ENCODE measurements at regions not wholly inside any gene's neighbourhood (a gene's known extent, or its start where the extent isn't known, plus 50 kb on each side); places are given as distances from the start of the nearest gene placed in this dataset.
"Not testable (repeated sequence)": the region's sequence is repeated elsewhere in the genome, so short reads cannot be mapped to it uniquely, and the experiment has no call there.

DNA sequence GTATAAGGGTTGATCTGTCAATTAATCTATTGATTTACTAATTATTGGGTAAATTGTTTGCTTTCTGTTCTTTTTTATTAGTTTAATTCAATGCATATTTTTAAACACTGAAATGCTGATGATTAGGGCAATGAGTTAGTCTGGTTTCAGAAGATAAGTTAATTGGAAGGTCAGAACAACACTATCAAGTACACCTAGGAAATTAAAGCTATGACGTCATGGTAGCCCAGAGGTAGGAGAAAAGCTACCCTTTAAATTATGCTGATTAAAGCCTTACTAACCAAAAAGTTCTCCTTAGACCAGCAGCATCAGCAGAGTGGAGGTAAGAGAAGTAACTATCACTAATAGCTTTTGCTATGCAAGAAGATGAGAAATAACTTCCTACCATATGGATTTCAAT, 770.4 kb upstream of the ARPP21 start:
- no peak overlapping the region for H3K4me3 Mint-ChIP-seq
- H3K36me3 Mint-ChIP-seq (ENCODE audit: insufficient read depth), result no peaks in the 10 kb centered on the region
- DNase-seq (no peak), ATAC-seq (no peak)
- no peaks in the 10 kb centered on the region for H3K27me3 Mint-ChIP-seq (ENCODE audit: low read depth)
- H3K9me3 Mint-ChIP-seq, result no peaks in the 10 kb centered on the region
- no peaks in the 10 kb centered on the region for H3K4me1 Mint-ChIP-seq (ENCODE audit: low read depth)

DNA sequence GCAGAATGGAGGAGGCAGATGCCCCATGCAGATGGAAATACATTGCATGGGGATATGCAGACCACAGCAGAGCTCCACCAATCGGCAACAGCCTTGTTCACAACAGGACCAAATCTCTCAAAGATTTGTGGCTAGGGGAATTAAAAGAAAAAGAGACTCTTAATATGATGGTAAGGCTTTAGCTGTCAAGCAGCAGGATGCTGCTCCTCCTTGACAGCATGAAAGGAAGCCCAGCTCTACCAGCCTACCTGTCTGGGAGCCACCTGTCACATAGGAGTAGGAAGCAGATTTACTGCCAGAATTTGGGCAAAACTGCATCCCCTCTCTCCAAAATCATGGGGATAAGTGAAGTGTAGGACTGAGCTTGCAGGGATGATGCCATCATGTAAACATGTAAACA, 769.6 kb upstream of the ARPP21 start:
- Mint-ChIP-seq H3K9me3 (no peaks in the 10 kb centered on the region), H3K4me3 (no peak overlapping the region), H3K27me3 (ENCODE audit: low read depth) (no peaks in the 10 kb centered on the region), H3K36me3 (ENCODE audit: insufficient read depth) (no peaks in the 10 kb centered on the region), H3K4me1 (ENCODE audit: low read depth) (no peaks in the 10 kb centered on the region)
- ATAC-seq (no peak), DNase-seq (no peak)

DNA sequence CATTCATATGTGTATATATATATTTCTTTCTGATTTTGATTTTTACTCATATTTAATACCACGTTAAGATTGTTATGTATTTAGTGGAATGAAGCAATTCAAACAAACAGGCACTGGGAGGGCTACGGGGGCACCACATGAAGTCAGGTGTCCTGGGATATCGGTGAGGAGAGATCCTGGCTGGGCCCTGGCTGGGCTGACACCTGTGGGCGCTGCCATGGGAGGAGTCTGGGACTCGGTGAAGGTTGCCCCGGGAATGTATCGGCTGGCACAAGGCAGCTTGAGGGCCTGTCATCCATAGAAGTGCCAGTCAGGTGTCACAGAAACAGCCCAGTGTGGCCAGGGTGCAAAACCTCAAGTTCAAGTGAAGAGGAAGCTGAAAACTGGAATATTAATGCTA, 766.9 kb upstream of the ARPP21 start:
- Mint-ChIP-seq H3K4me3 (no peak overlapping the region), H3K9me3 (no peaks in the 10 kb centered on the region), H3K4me1 (ENCODE audit: low read depth) (no peaks in the 10 kb centered on the region), H3K36me3 (ENCODE audit: insufficient read depth) (no peaks in the 10 kb centered on the region), H3K27me3 (ENCODE audit: low read depth) (no peaks in the 10 kb centered on the region)
- DNase-seq, result no peak
- no peak for ATAC-seq

- no peak for DNase-seq
- Mint-ChIP-seq H3K27me3 (ENCODE audit: low read depth) (no peaks in the 10 kb centered on the region), H3K4me1 (ENCODE audit: low read depth) (no peaks in the 10 kb centered on the region)
Measured at GRCh38 chr3:34876997-34877396, 762.3 kb upstream of the ARPP21 start.

DNA sequence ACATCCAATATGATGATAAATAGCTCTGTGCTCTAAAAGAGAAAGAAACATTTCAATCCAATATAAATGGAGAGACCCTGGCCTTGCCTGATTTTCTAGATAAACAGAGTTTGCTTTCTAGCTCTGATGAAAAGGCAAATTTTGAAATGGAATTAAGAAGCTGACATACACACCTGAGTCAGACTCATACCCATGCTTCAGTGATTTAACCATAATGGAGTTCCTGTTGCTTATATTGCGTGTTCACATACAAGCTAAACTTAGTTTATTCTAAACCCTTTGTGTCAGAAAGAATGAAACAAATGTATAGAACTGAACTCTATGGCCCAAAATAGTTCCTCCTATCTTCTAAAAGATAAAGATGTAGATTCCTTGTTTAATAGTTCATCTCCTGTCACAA, 760.8 kb upstream of the ARPP21 start:
- no peaks in the 10 kb centered on the region for H3K36me3 Mint-ChIP-seq (ENCODE audit: insufficient read depth)
- DNase-seq (no peak), ATAC-seq (no peak)
- no peaks in the 10 kb centered on the region for H3K27me3 Mint-ChIP-seq (ENCODE audit: low read depth)
- H3K4me3 Mint-ChIP-seq, result no peak overlapping the region
- no peaks in the 10 kb centered on the region for H3K9me3 Mint-ChIP-seq
- H3K4me1 Mint-ChIP-seq (ENCODE audit: low read depth), result no peaks in the 10 kb centered on the region

More at GRCh38 chr3:34876997-34877396, 762.3 kb upstream of the ARPP21 start:
- no peaks in the 10 kb centered on the region for H3K36me3 Mint-ChIP-seq (ENCODE audit: insufficient read depth)
- no peak overlapping the region for H3K4me3 Mint-ChIP-seq
- ATAC-seq, result no peak
- no peaks in the 10 kb centered on the region for H3K9me3 Mint-ChIP-seq

DNA sequence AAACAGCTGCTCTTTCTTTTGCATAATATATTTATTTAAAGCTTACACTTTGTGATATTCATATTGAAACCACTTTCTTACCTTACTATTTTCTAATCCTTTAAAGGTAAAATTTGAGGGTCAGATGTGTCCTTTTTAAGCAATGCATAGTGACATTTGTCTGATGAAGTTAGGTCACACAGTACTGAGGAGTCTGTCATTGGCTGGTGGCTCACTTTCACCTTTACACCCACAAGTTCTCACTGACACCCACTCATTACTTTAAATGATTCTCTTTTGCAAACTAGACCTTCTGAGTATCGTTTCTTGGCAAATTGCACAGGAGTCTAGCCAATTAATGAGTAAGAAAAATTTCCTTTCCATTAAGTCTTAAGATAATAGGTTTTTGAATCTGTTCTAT, 758.3 kb upstream of the ARPP21 start:
- no peak overlapping the region for H3K4me3 Mint-ChIP-seq
- H3K27me3 Mint-ChIP-seq (ENCODE audit: low read depth), result no peaks in the 10 kb centered on the region
- ATAC-seq (no peak), DNase-seq (no peak)
- H3K36me3 Mint-ChIP-seq (ENCODE audit: insufficient read depth), result no peaks in the 10 kb centered on the region
- H3K4me1 Mint-ChIP-seq (ENCODE audit: low read depth), result no peaks in the 10 kb centered on the region
- no peaks in the 10 kb centered on the region for H3K9me3 Mint-ChIP-seq

DNA sequence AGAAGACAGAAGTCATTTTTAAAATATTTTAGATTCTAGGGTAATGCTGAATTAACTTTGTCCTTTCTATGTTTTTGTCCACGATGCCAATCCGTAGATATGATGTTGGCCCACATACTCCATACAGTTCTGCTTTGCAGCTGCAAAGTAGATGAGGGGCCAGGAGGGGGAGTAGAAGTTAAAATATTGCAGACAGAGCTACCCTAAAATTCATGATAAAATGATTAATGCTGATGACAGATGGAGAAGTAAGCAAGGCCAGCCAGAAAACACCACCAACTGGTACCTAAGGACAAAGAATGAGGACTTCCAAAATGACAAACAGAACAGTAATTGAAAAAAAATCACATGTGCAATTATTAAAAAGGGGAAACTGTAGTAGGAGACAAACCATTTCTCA, 756.6 kb upstream of the ARPP21 start:
- Mint-ChIP-seq H3K4me1 (ENCODE audit: low read depth) (no peaks in the 10 kb centered on the region), H3K36me3 (ENCODE audit: insufficient read depth) (no peaks in the 10 kb centered on the region), H3K27me3 (ENCODE audit: low read depth) (no peaks in the 10 kb centered on the region), H3K4me3 (no peak overlapping the region), H3K9me3 (no peaks in the 10 kb centered on the region)
- ATAC-seq (no peak), DNase-seq (no peak)

- ATAC-seq (no peak), DNase-seq (no peak)
- H3K9me3 Mint-ChIP-seq, result peaks cover under 1% of the 10 kb centered on the region
- no peaks in the 10 kb centered on the region for H3K36me3 Mint-ChIP-seq (ENCODE audit: insufficient read depth)
- H3K27me3 Mint-ChIP-seq (ENCODE audit: low read depth), result no peaks in the 10 kb centered on the region
- no peak overlapping the region for H3K4me3 Mint-ChIP-seq
- H3K4me1 Mint-ChIP-seq (ENCODE audit: low read depth), result no peaks in the 10 kb centered on the region
Measured at GRCh38 chr3:34884007-34884406, 755.3 kb upstream of the ARPP21 start.

- H3K9me3 Mint-ChIP-seq, result peaks cover 3% of the 10 kb centered on the region
- no peak for DNase-seq
- H3K4me3 Mint-ChIP-seq, result no peak overlapping the region
- H3K36me3 Mint-ChIP-seq (ENCODE audit: insufficient read depth), result no peaks in the 10 kb centered on the region
- no peaks in the 10 kb centered on the region for H3K4me1 Mint-ChIP-seq (ENCODE audit: low read depth)
- no peaks in the 10 kb centered on the region for H3K27me3 Mint-ChIP-seq (ENCODE audit: low read depth)
- ATAC-seq, result no peak
Measured at GRCh38 chr3:34886443-34886842, 752.9 kb upstream of the ARPP21 start.

DNA sequence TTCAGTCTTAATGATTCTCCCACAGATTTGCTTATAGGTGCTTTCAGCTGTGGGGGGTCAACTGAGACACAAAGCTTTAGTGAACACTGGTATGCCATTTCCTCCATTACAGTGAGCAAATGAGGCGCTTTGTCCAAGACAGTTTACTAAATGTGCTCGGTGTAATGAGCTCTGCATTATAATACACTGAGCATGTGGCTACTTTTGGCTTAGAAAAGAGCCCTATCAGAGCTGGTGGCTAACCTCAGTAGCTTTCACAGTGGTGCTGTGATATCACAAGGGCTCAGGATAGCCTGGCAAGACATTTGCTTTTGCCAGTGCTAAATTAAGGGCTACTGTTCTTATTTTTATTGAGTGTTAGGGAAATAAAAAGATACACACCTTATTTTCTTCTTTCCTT, 749.7 kb upstream of the ARPP21 start:
- Mint-ChIP-seq H3K4me1 (ENCODE audit: low read depth) (no peaks in the 10 kb centered on the region), H3K4me3 (no peak overlapping the region), H3K36me3 (ENCODE audit: insufficient read depth) (no peaks in the 10 kb centered on the region), H3K27me3 (ENCODE audit: low read depth) (no peaks in the 10 kb centered on the region), H3K9me3 (peaks cover 3% of the 10 kb centered on the region)
- ATAC-seq (no peak), DNase-seq (no peak)

DNA sequence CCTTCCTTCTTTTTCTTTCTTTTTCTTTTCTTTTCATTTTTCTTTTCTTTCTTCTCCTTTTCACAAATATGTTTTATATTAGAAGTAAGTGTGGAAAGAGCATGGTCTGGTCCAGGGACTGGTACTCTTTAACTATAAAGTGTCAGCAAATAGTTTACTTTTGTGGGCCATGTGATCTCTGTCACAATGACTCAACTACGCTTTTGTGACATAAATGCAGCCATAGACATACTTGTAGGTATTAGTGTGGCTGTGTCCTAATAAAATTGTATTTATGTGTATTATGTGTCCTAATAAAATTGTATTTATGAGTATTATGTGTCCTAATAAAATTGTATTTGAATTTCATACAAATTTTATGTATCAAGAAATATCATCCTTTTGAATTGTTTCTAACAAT, 749.1 kb upstream of the ARPP21 start:
- Mint-ChIP-seq H3K4me1 (ENCODE audit: low read depth) (no peaks in the 10 kb centered on the region), H3K27me3 (ENCODE audit: low read depth) (no peaks in the 10 kb centered on the region), H3K4me3 (no peak overlapping the region), H3K9me3 (peaks cover 6% of the 10 kb centered on the region), H3K36me3 (ENCODE audit: insufficient read depth) (no peaks in the 10 kb centered on the region)
- ATAC-seq, result no peak
- DNase-seq, result no peak

GRCh38 chr3:34891941-34892340, 747.4 kb upstream of the ARPP21 start:
- H3K4me1 Mint-ChIP-seq (ENCODE audit: low read depth), result no peaks in the 10 kb centered on the region
- H3K4me3 Mint-ChIP-seq, result no peak overlapping the region
- no peaks in the 10 kb centered on the region for H3K27me3 Mint-ChIP-seq (ENCODE audit: low read depth)
- DNase-seq (no peak), ATAC-seq (no peak)
- H3K9me3 Mint-ChIP-seq, result peaks cover 13% of the 10 kb centered on the region
- no peaks in the 10 kb centered on the region for H3K36me3 Mint-ChIP-seq (ENCODE audit: insufficient read depth)

DNA sequence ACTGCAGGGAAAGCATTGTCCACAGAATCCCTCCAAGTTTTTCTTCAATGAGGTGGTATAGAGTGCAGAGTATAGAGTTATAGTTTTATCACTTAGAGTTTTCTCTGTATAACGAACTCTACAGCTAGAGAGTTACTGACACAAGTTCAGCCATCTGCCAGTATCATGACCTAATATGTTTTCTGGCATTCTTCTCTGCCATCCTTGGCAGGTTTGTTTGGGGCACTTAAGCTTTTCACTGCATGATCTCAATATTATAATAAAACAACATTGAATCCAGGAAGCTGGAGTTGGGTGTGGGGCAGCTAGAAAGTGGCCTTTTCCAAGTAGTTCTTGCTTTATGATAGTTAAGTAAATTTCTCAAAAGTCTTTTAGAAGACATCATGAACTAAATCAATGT, 743.5 kb upstream of the ARPP21 start:
- Mint-ChIP-seq H3K27me3 (ENCODE audit: low read depth) (no peaks in the 10 kb centered on the region), H3K36me3 (ENCODE audit: insufficient read depth) (no peaks in the 10 kb centered on the region)

DNA sequence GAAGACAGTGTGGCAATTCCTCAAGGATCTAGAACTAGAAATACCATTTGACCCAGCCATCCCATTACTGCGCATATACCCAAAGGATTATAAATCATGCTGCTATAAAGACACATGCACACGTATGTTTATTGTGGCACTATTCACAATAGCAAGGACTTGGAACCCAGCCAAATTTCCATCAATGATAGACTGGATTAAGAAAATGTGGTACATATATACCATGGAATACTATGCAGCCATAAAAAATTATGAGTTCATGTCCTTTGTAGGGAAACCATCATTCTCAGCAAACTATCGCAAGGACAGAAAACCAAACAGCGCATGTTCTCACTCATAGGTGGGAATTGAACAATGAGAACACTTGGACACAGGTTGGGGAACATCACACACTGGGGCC, 729.6 kb upstream of the ARPP21 start:
- not testable (repeated sequence) for H3K4me1 Mint-ChIP-seq (ENCODE audit: low read depth); H3K9me3 Mint-ChIP-seq; H3K4me3 Mint-ChIP-seq; ATAC-seq; H3K36me3 Mint-ChIP-seq (ENCODE audit: insufficient read depth); H3K27me3 Mint-ChIP-seq (ENCODE audit: low read depth); DNase-seq

More for the DNA sequence above, 743.5 kb upstream of the ARPP21 start:
- H3K9me3 Mint-ChIP-seq, result peaks cover 10% of the 10 kb centered on the region
- no peak for ATAC-seq
- H3K4me1 Mint-ChIP-seq (ENCODE audit: low read depth), result no peaks in the 10 kb centered on the region
- no peak overlapping the region for H3K4me3 Mint-ChIP-seq
- DNase-seq, result no peak

- ATAC-seq, result no peak
- Mint-ChIP-seq H3K9me3 (peaks cover 7% of the 10 kb centered on the region), H3K27me3 (ENCODE audit: low read depth) (no peaks in the 10 kb centered on the region), H3K4me3 (no peak overlapping the region), H3K4me1 (ENCODE audit: low read depth) (no peaks in the 10 kb centered on the region), H3K36me3 (ENCODE audit: insufficient read depth) (no peaks in the 10 kb centered on the region)
- no peak for DNase-seq
Measured at GRCh38 chr3:34919025-34919424, 720.3 kb upstream of the ARPP21 start.

- no peaks in the 10 kb centered on the region for H3K27me3 Mint-ChIP-seq (ENCODE audit: low read depth)
- H3K4me3 Mint-ChIP-seq, result no peak overlapping the region
- DNase-seq (no peak), ATAC-seq (no peak)
- H3K36me3 Mint-ChIP-seq (ENCODE audit: insufficient read depth), result no peaks in the 10 kb centered on the region
- no peaks in the 10 kb centered on the region for H3K4me1 Mint-ChIP-seq (ENCODE audit: low read depth)
- H3K9me3 Mint-ChIP-seq, result peaks cover 7% of the 10 kb centered on the region
Measured at GRCh38 chr3:34920806-34921205, 718.5 kb upstream of the ARPP21 start.
